Lower lobe of right lung (tissue), 2 donors: ENCODE measurements at regions not wholly inside any gene's neighbourhood (a gene's known extent, or its start where the extent isn't known, plus 50 kb on each side); places are given as distances from the start of the nearest gene placed in this dataset.

Experiments
- ATAC-seq, 2 donors: fragments of 200-7000 bp; cut with Tn5 transposase; one replicate each; pipeline ENCODE4 v1.9.1; 2020 to 2022; ENCODE audit warnings: mild to moderate bottlenecking in 2 of 2, moderate library complexity in 2 of 2
- DNase-seq: peaks from one replicate; pipeline ENCODE4 v3.0.0-alpha.2; 2020
- H3K27ac ChIP-seq: fragments of 200-600 bp; one replicate; pipeline ENCODE4 v1.8.0; 2022
- H3K27me3 ChIP-seq: fragments of 200-600 bp; one replicate; pipeline ENCODE4 v1.8.0; 2022; ENCODE audit warnings: low read depth
- H3K36me3 ChIP-seq: fragments of 200-600 bp; one replicate; pipeline ENCODE4 v1.8.0; 2022; ENCODE audit warnings: mild to moderate bottlenecking
- H3K4me1 ChIP-seq: fragments of 200-600 bp; one replicate; pipeline ENCODE4 v1.8.0; 2022
- H3K4me3 ChIP-seq: fragments of 200-600 bp; one replicate; pipeline ENCODE4 v1.8.0; 2022; ENCODE audit warnings: mild to moderate bottlenecking
- H3K9me3 ChIP-seq: fragments of 200-600 bp; one replicate; pipeline ENCODE4 v1.8.0; 2022
- CTCF ChIP-seq: fragments of 200-600 bp; IDR thresholded peaks from one replicate; pipeline ENCODE4 v1.8.0; 2022; ENCODE audit warnings: antibody characterized with exemption, mild to moderate bottlenecking
- intact Hi-C: fragments of 100-400 bp; cut with DNase I; formaldehyde crosslinking; loops from one replicate; pipeline ENCODE4 v1.11.0; 2022
- donor health status: DM: no; HTN: yes; CAD: no; lungs with severe emphysema.

GRCh38 chr2:156079845-156080244 lies 252.7 kb downstream of the NR4A2 start:
- no peak for TF ChIP-seq CTCF

GRCh38 chr2:156077041-156077742 lies 255.3 kb downstream of the NR4A2 start:
- Histone ChIP-seq H3K9me3 (no peaks in the 10 kb centered on the region), H3K4me1 (no peaks in the 10 kb centered on the region), H3K27me3 (no peaks in the 10 kb centered on the region), H3K27ac (no peak overlapping the region), H3K4me3 (no peak overlapping the region), H3K36me3 (no peaks in the 10 kb centered on the region)
- no peak for DNase-seq
- intact Hi-C loops = no loop called here
- no peak for ATAC-seq
- no peak for TF ChIP-seq CTCF

More at GRCh38 chr2:156079845-156080244, 252.7 kb downstream of the NR4A2 start:
- H3K4me3 ChIP-seq = no peak overlapping the region
- DNase-seq (no peak), ATAC-seq (no peak)
- H3K4me1 ChIP-seq = no peaks in the 10 kb centered on the region
- H3K9me3 ChIP-seq = no peaks in the 10 kb centered on the region
- intact Hi-C loops = no loop called here
- H3K27me3 ChIP-seq = no peaks in the 10 kb centered on the region
- no peaks in the 10 kb centered on the region for H3K36me3 ChIP-seq
- no peak overlapping the region for H3K27ac ChIP-seq

- no peak for DNase-seq
- TF ChIP-seq CTCF = no peak
- no peak overlapping the region for H3K27ac ChIP-seq
- H3K4me1 ChIP-seq = no peaks in the 10 kb centered on the region
- intact Hi-C loops = no loop called here
- no peaks in the 10 kb centered on the region for H3K27me3 ChIP-seq
- no peaks in the 10 kb centered on the region for H3K36me3 ChIP-seq
- H3K4me3 ChIP-seq = no peak overlapping the region
- no peaks in the 10 kb centered on the region for H3K9me3 ChIP-seq
- ATAC-seq = no peak
Observed at GRCh38 chr2:156065912-156066311, 266.6 kb downstream of the NR4A2 start.

GRCh38 chr2:156064540-156064939 lies 268.0 kb downstream of the NR4A2 start:
- no peak overlapping the region for H3K27ac ChIP-seq
- H3K9me3 ChIP-seq = no peaks in the 10 kb centered on the region
- DNase-seq (no peak), ATAC-seq (no peak)
- no peaks in the 10 kb centered on the region for H3K27me3 ChIP-seq
- H3K4me3 ChIP-seq = no peak overlapping the region
- no peak for TF ChIP-seq CTCF
- no peaks in the 10 kb centered on the region for H3K36me3 ChIP-seq
- no peaks in the 10 kb centered on the region for H3K4me1 ChIP-seq
- intact Hi-C loops = no loop called here

- no peak for TF ChIP-seq CTCF
- DNase-seq (no peak), ATAC-seq (no peak)
- H3K36me3 ChIP-seq = no peaks in the 10 kb centered on the region
- H3K9me3 ChIP-seq = no peaks in the 10 kb centered on the region
- no peak overlapping the region for H3K4me3 ChIP-seq
- intact Hi-C loops = no loop called here
- H3K27ac ChIP-seq = no peak overlapping the region
- H3K27me3 ChIP-seq = no peaks in the 10 kb centered on the region
- no peaks in the 10 kb centered on the region for H3K4me1 ChIP-seq
Observed at GRCh38 chr2:156057647-156058046, 274.9 kb downstream of the NR4A2 start.
